GM12878 (cell line): ENCODE measurements at regions not wholly inside any gene's neighbourhood (a gene's known extent, or its start where the extent isn't known, plus 50 kb on each side); places are given as distances from the start of the nearest gene placed in this dataset.

ENCODE experiments used
- ATAC-seq: fragments of 200-7000 bp; cut with Tn5 transposase; 3 replicates; pipeline ENCODE4 v1.9.1; 2020; ENCODE audit warnings: mild to moderate bottlenecking, moderate library complexity
- BruUV-seq: library from RNA; stranded (reverse); fragments of 400-500 nt; replicated peaks from 2 replicates; lab custom pipeline; 2021; lab: Mats Ljungman, UMichigan
- CTCF ChIA-PET: fragments of 300-600 bp; sonication (Branson Sonifier 250); formaldehyde crosslinking; extraction: SDS; loops from one replicate; lab custom pipeline; 2021; ENCODE audit warnings: inconsistent platforms; lab: Yijun Ruan, JAX
- POLR2A ChIA-PET: fragments of 350-600 bp; formaldehyde crosslinking; extraction: SDS; loops from one replicate; lab custom pipeline; 2021; ENCODE audit warnings: inconsistent platforms; lab: Charles Lee
- RAD21 ChIA-PET: fragments of 300-600 bp; sonication (Branson Sonifier 250); formaldehyde crosslinking; loops from one replicate; lab custom pipeline; 2023; ENCODE audit warnings: antibody characterized with exemption; ENCODE audit not compliant: unreplicated experiment; lab: Charles Lee
- SMC1A ChIA-PET: fragments of 300-600 bp; sonication (Branson Sonifier 250); formaldehyde crosslinking; loops from one replicate; lab custom pipeline; 2023; ENCODE audit not compliant: unreplicated experiment, uncharacterized antibody; lab: Charles Lee
- DNase-seq: peaks from one replicate; pipeline ENCODE4 v3.0.0-alpha.2; 2011; ENCODE audit warnings: low read depth, low spot score
- FAIRE-seq: peaks from 3 replicates; lab custom pipeline; 2011; peaks lifted over from hg19 to GRCh38; lab: Jason Lieb, UNC
- H2AFZ ChIP-seq: 2 replicates; pipeline ENCODE4 v1.6.0; 2011; ENCODE audit warnings: low read depth, low read length, control low read depth; ENCODE audit not compliant: control insufficient read depth
- H3K27ac ChIP-seq: 2 replicates; pipeline ENCODE4 v1.5.1; 2011; ENCODE audit warnings: control low read depth; ENCODE audit not compliant: control insufficient read depth, insufficient read depth
- H3K27me3 ChIP-seq, 2 experiments: replicated peaks in 1 of 2; 2 replicates each; pipeline versions ENCODE4 v1.6.0 to v1.6.1; 2011; ENCODE audit warnings: low read length in 1 of 2; ENCODE audit not compliant: control insufficient read depth in 2 of 2, insufficient read depth in 2 of 2
- H3K36me3 ChIP-seq, 2 experiments: 2 replicates each; pipeline ENCODE4 v1.5.1; 2011; ENCODE audit warnings: low read length in 1 of 2; ENCODE audit not compliant: control insufficient read depth in 2 of 2, insufficient read depth in 2 of 2
- H3K4me1 ChIP-seq: 2 replicates; pipeline ENCODE4 v1.6.1; 2011; ENCODE audit warnings: mild to moderate bottlenecking, low read length, moderate library complexity, mixed read lengths; ENCODE audit not compliant: control insufficient read depth, insufficient read depth
- H3K4me2 ChIP-seq: 2 replicates; pipeline ENCODE4 v1.6.0; 2011; ENCODE audit warnings: control low read depth; ENCODE audit not compliant: control insufficient read depth, insufficient read depth
- H3K4me3 ChIP-seq: fragments of 200-600 bp; sonication (generic); 2 replicates; pipeline ENCODE4 v1.5.1; 2016
- H3K79me2 ChIP-seq: 2 replicates; pipeline ENCODE4 v1.6.0; 2011; ENCODE audit warnings: low read length; ENCODE audit not compliant: control insufficient read depth, insufficient read depth
- H3K9ac ChIP-seq: 2 replicates; pipeline ENCODE4 v1.8.0; 2011; ENCODE audit warnings: low read length, control low read depth, mixed read lengths; ENCODE audit not compliant: control insufficient read depth, insufficient read depth
- H3K9me3 ChIP-seq: replicated peaks from 3 replicates; pipeline ENCODE4 v1.5.1; 2011; ENCODE audit warnings: mild to moderate bottlenecking, low read length; ENCODE audit not compliant: control insufficient read depth, insufficient read depth
- H4K20me1 ChIP-seq: 2 replicates; pipeline ENCODE4 v1.6.0; 2011; ENCODE audit not compliant: control insufficient read depth, insufficient read depth
- CHD2 ChIP-seq: IDR thresholded peaks from 2 replicates; pipeline ENCODE4 v1.6.1; 2011; ENCODE audit warnings: low read depth, low read length, improper control_type of control experiment, borderline replicate concordance
- NR2C1 ChIP-seq: fragments of 450-650 bp; IDR thresholded peaks from 2 replicates; pipeline ENCODE4 v1.6.1; 2017; ENCODE audit warnings: antibody characterized with exemption, mild to moderate bottlenecking, moderate library complexity
- PBX3 ChIP-seq: IDR thresholded peaks from 2 replicates; pipeline ENCODE4 v1.6.1; 2011; ENCODE audit warnings: mild to moderate bottlenecking, low read depth, low read length, moderate library complexity; ENCODE audit not compliant: insufficient replicate concordance
- SPI1 ChIP-seq: IDR thresholded peaks from 2 replicates; pipeline ENCODE4 v1.6.1; 2011; ENCODE audit warnings: low read depth, mild to moderate bottlenecking, low read length, moderate library complexity, borderline replicate concordance; ENCODE audit not compliant: insufficient read depth
- SREBF2 ChIP-seq: IDR thresholded peaks from 2 replicates; pipeline ENCODE4 v1.6.1; 2012; ENCODE audit warnings: mild to moderate bottlenecking, low read length
- SRF ChIP-seq, 2 experiments: IDR thresholded peaks; 2 replicates each; pipeline ENCODE4 v1.6.1; 2011; ENCODE audit warnings: low read depth in 2 of 2, low read length in 2 of 2, mild to moderate bottlenecking in 1 of 2, moderate library complexity in 1 of 2
- WGBS: methylation state at CpG from one replicate; pipeline ENCODE4 v1.1.6; 2016; ENCODE audit warnings: low lambda C conversion rate; ENCODE audit not compliant: insufficient replicate concordance, insufficient coverage; ENCODE audit errors: missing lambda C conversion rate; 5-methylcytosine and 5-hydroxymethylcytosine counted together
- in situ Hi-C: fragments of 300-500 bp; cut with MboI; formaldehyde crosslinking; loops from 9 replicates; pipeline ENCODE4 v1.14.3; 2018; ENCODE audit warnings: mixed read lengths
- intact Hi-C: fragments of 100-400 bp; cut with micrococcal nuclease; formaldehyde crosslinking; loops from one replicate; pipeline ENCODE4 v1.14.2; 2022; ENCODE audit not compliant: unreplicated experiment

GRCh38 chr21:17921579-17922530 lies 102.7 kb upstream of the C21orf91 start:
- Histone ChIP-seq H3K9me3 (no peaks in the 10 kb centered on the region; the same call in 2 of the 3 replicates), H3K27me3 (no peaks in the 10 kb centered on the region), H3K4me1 (no peaks in the 10 kb centered on the region), H3K9ac (no peak overlapping the region), H3K79me2 (no peaks in the 10 kb centered on the region), H3K36me3 (no peaks in the 10 kb centered on the region), H2AFZ (no peak overlapping the region), H4K20me1 (no peaks in the 10 kb centered on the region), H3K4me3 (no peak overlapping the region), H3K4me2 (no peak overlapping the region), H3K27ac (no peak overlapping the region)
- in situ Hi-C loops, result no loop called here
- ChIA-PET CTCF (interaction anchor here (0.9 to 4.5 kb wide), 6 partner anchors 9 to 244 kb away, joined by 3 to 39 read pairs (median 6); no protein-coding TSS in a partner anchor), POLR2A (no interaction called here), RAD21 (interaction anchor here (0.9 to 1.2 kb wide), 3 partner anchors 103 to 241 kb away, joined by 3 read pairs; partner anchors contain the start of gene C21orf91), SMC1A (interaction anchor here (0.8 to 4.7 kb wide), 5 partner anchors 9 to 323 kb away, joined by 3 to 46 read pairs (median 3); no protein-coding TSS in a partner anchor)
- FAIRE-seq, result no peak
- DNase-seq, result no peak
- intact Hi-C loops, result loop anchor here (10.0 kb wide), 1 partner anchor 537 kb away; no protein-coding TSS in a partner anchor
- TF ChIP-seq SPI1 (peak; percentile 27; the same call in 1 of the 2 replicates), SREBF2 (no peak)
- 31% methylated on average over 2 of the region's 2 CpGs for WGBS
- no peak for ATAC-seq
- no TSS peak for BruUV-seq

- DNase-seq, result no peak
- ChIA-PET POLR2A (no interaction called here), CTCF (interaction anchor here (1.8 to 2.3 kb wide), 3 partner anchors 9 to 227 kb away, joined by 7 to 8 read pairs (median 7); no protein-coding TSS in a partner anchor), RAD21 (no interaction called here), SMC1A (interaction anchor here (1.2 kb wide), 1 partner anchor 9 kb away, joined by 3 read pairs; no protein-coding TSS in a partner anchor)
- Histone ChIP-seq H3K4me3 (no peak overlapping the region), H3K4me1 (no peaks in the 10 kb centered on the region), H3K27ac (no peak overlapping the region), H3K36me3 (no peaks in the 10 kb centered on the region), H3K27me3 (no peaks in the 10 kb centered on the region), H3K9me3 (no peaks in the 10 kb centered on the region; the same call in 2 of the 3 replicates), H3K4me2 (no peak overlapping the region), H3K79me2 (no peaks in the 10 kb centered on the region), H2AFZ (no peak overlapping the region), H4K20me1 (no peaks in the 10 kb centered on the region), H3K9ac (no peak overlapping the region)
- no peak for ATAC-seq
- in situ Hi-C loops, result no loop called here
- 21% methylated on average over 3 of the region's 3 CpGs for WGBS
- intact Hi-C loops, result no loop called here
- no peak for TF ChIP-seq NR2C1
- no peak for TF ChIP-seq PBX3
- no peak for TF ChIP-seq SRF (IDR thresholded peaks at IDR 0.05; ENCODE audit: low read depth in 2 of 2, low read length in 2 of 2)
- no peak for TF ChIP-seq CHD2
- no TSS peak for BruUV-seq
- no peak for FAIRE-seq
These were observed 96.8 kb upstream of the C21orf91 start for GRCh38 chr21:17915976-17916375.
